RWPE1 (cell line): ENCODE measurements at regions not wholly inside any gene's neighbourhood (a gene's known extent, or its start where the extent isn't known, plus 50 kb on each side); places are given as distances from the start of the nearest gene placed in this dataset.

ENCODE experiments used
- CTCF ChIA-PET: fragments of 350-600 bp; sonication (Branson Sonifier 250); formaldehyde crosslinking; extraction: SDS; loops from one replicate; lab custom pipeline; 2021; lab: Yijun Ruan, JAX
- POLR2A ChIA-PET: fragments of 400-600 bp; formaldehyde crosslinking; extraction: SDS; loops from one replicate; lab custom pipeline; 2020; ENCODE audit warnings: antibody characterized with exemption; ENCODE audit not compliant: low non-redundant PET; lab: Yijun Ruan, JAX
- DNase-seq: peaks from one replicate; pipeline ENCODE4 v3.0.0; 2012; ENCODE audit warnings: low spot score
- H3K27ac ChIP-seq: fragments of 450-650 bp; 2 replicates; pipeline ENCODE4 v1.5.1; 2017
- CTCF ChIP-seq: fragments of 450-650 bp; conservative IDR thresholded peaks from 2 replicates; pipeline ENCODE4 v1.5.1; 2017; ENCODE audit warnings: low read depth, mild to moderate bottlenecking

GRCh38 chr6:168150551-168151320 is 71.7 kb upstream of the FRMD1 start:
- no peak; the same call in 1 of the 2 replicates for TF ChIP-seq CTCF
- POLR2A ChIA-PET: no interaction called here
- CTCF ChIA-PET: interaction anchor here (0.5 to 0.6 kb wide), 2 partner anchors 466 to 1241 kb away, joined by 3 to 4 read pairs; no protein-coding TSS in a partner anchor
- DNase-seq: no peak
- no peak overlapping the region for H3K27ac ChIP-seq

GRCh38 chr6:168149015-168149414 is 70.0 kb upstream of the FRMD1 start:
- TF ChIP-seq CTCF: no peak
- ChIA-PET POLR2A (no interaction called here), CTCF (no interaction called here)

GRCh38 chr6:168148231-168148849 is 69.3 kb upstream of the FRMD1 start:
- no peak overlapping the region for H3K27ac ChIP-seq
- no peak for TF ChIP-seq CTCF
- ChIA-PET CTCF (no interaction called here), POLR2A (no interaction called here)
- DNase-seq: no peak

More at GRCh38 chr6:168149015-168149414, 70.0 kb upstream of the FRMD1 start:
- DNase-seq: no peak
- no peak overlapping the region for H3K27ac ChIP-seq

- POLR2A ChIA-PET: interaction anchor here (0.7 kb wide), 1 partner anchor 85 kb away, joined by 3 read pairs; no protein-coding TSS in a partner anchor
- CTCF ChIA-PET: no interaction called here
- DNase-seq: no peak
- no peak overlapping the region for H3K27ac ChIP-seq
- no peak for TF ChIP-seq CTCF
Measured at GRCh38 chr6:168147205-168147738, 68.3 kb upstream of the FRMD1 start.

- ChIA-PET POLR2A (interaction anchor here (0.7 kb wide), 1 partner anchor 86 kb away, joined by 3 read pairs; no protein-coding TSS in a partner anchor), CTCF (no interaction called here)
- no peak overlapping the region for H3K27ac ChIP-seq
- no peak for DNase-seq
- TF ChIP-seq CTCF: no peak
Measured at GRCh38 chr6:168145747-168146596, 67.0 kb upstream of the FRMD1 start.
